AG09319 (cell line): ENCODE measurements at regions not wholly inside any gene's neighbourhood (a gene's known extent, or its start where the extent isn't known, plus 50 kb on each side); places are given as distances from the start of the nearest gene placed in this dataset.
"Not testable (repeated sequence)": the region's sequence is repeated elsewhere in the genome, so short reads cannot be mapped to it uniquely, and the experiment has no call there.

Experiments used
- DNase-seq: peaks from one replicate; pipeline ENCODE4 v3.0.0-alpha.2; 2010; ENCODE audit warnings: low read depth; ENCODE audit errors: extremely low read depth
- CTCF ChIP-seq: IDR thresholded peaks from 2 replicates; pipeline ENCODE4 v1.5.1; 2011; ENCODE audit warnings: low read depth, mild to moderate bottlenecking, inconsistent platforms, low read length, moderate library complexity

- no peak for TF ChIP-seq CTCF
These were observed 121.6 kb downstream of the NFKBIZ start for GRCh38 chr3:101970905-101971304.

GRCh38 chr3:101972430-101973162 is 123.3 kb downstream of the NFKBIZ start:
- no peak for DNase-seq

More at GRCh38 chr3:101970905-101971304, 121.6 kb downstream of the NFKBIZ start:
- DNase-seq: no peak

GRCh38 chr3:101973163-101973505 is 123.8 kb downstream of the NFKBIZ start:
- DNase-seq: no peak
- TF ChIP-seq CTCF: no peak

More at GRCh38 chr3:101972430-101973162, 123.3 kb downstream of the NFKBIZ start:
- TF ChIP-seq CTCF: no peak

- DNase-seq: not testable (repeated sequence)
These were observed 126.1 kb downstream of the NFKBIZ start for GRCh38 chr3:101975415-101975814.

- no peak for DNase-seq
- no peak for TF ChIP-seq CTCF
These were observed 127.2 kb downstream of the NFKBIZ start for GRCh38 chr3:101976473-101976872.

- no peak for TF ChIP-seq CTCF
These were observed 129.0 kb downstream of the NFKBIZ start for GRCh38 chr3:101978348-101978747.

GRCh38 chr3:101979033-101979432 is 129.7 kb downstream of the NFKBIZ start:
- TF ChIP-seq CTCF: no peak
- no peak for DNase-seq

More at GRCh38 chr3:101978348-101978747, 129.0 kb downstream of the NFKBIZ start:
- DNase-seq: no peak

- no peak for DNase-seq
- TF ChIP-seq CTCF: no peak
These were observed 135.0 kb downstream of the NFKBIZ start for GRCh38 chr3:101984356-101984755.
